K562 (cell line): ENCODE measurements at regions not wholly inside any gene's neighbourhood (a gene's known extent, or its start where the extent isn't known, plus 50 kb on each side); places are given as distances from the start of the nearest gene placed in this dataset.

Experiments used
- ATAC-seq: fragments of 200-7000 bp; cut with Tn5 transposase; 3 replicates; pipeline ENCODE4 v1.9.1; 2020; ENCODE audit warnings: moderate library complexity
- BruUV-seq: library from RNA; stranded (reverse); fragments of 400-500 nt; replicated peaks from 2 replicates; lab custom pipeline; 2021; lab: Mats Ljungman, UMichigan
- CTCF ChIA-PET: fragments of 300-600 bp; formaldehyde crosslinking; extraction: SDS; loops from one replicate; lab custom pipeline; 2021; ENCODE audit warnings: low intra/inter-chr PET ratio; lab: Yijun Ruan, JAX
- POLR2A ChIA-PET: fragments of 300-600, 350-650 bp; sonication (Branson Sonifier 250); formaldehyde crosslinking; extraction: SDS; loops from one replicate; lab custom pipeline; 2021; ENCODE audit warnings: antibody characterized with exemption, inconsistent platforms; lab: Yijun Ruan, JAX
- DNase-seq, 4 experiments: peaks; one replicate each; pipeline versions ENCODE4 v3.0.0 to v3.0.0-alpha.2; 2011 to 2018; ENCODE audit warnings: low spot score in 3 of 4, mixed read lengths in 3 of 4; ENCODE audit errors: extremely low read depth in 1 of 4
- FAIRE-seq: peaks from 2 replicates; lab custom pipeline; 2011; peaks lifted over from hg19 to GRCh38; lab: Jason Lieb, UNC
- H2AFZ ChIP-seq: 2 replicates; pipeline ENCODE4 v1.6.0; 2011; ENCODE audit warnings: low read depth, low read length, control low read depth, inconsistent platforms
- H3K27ac ChIP-seq: fragments of 200-600 bp; 3 replicates; pipeline ENCODE4 v1.8.0; 2011; ENCODE audit warnings: low read depth, mild to moderate bottlenecking, control low read depth, inconsistent platforms, low read length, moderate library complexity, mixed read lengths; ENCODE audit errors: extremely low read depth
- H3K27me3 ChIP-seq, 2 experiments: fragments of 300-600 bp in 1 of 2; 2 replicates in 1 of 2; 3 replicates in 1 of 2; pipeline versions ENCODE4 v1.6.0 to v1.8.0; 2011; ENCODE audit warnings: inconsistent platforms in 2 of 2, low read length in 2 of 2, mild to moderate bottlenecking in 1 of 2, mixed read lengths in 1 of 2, moderate library complexity in 1 of 2; ENCODE audit not compliant: control insufficient read depth in 2 of 2, insufficient read depth in 2 of 2
- H3K36me3 ChIP-seq: fragments of 300-600 bp; 3 replicates; pipeline ENCODE4 v1.8.0; 2011; ENCODE audit warnings: mild to moderate bottlenecking, low read length, inconsistent platforms; ENCODE audit not compliant: control insufficient read depth, insufficient read depth
- H3K4me1 ChIP-seq, 2 experiments: fragments of 200-600 bp in 1 of 2; replicated peaks in 1 of 2; 2 replicates in 1 of 2; 3 replicates in 1 of 2; pipeline versions ENCODE4 v1.5.1 to v1.8.0; 2011; ENCODE audit warnings: inconsistent platforms in 2 of 2, low read length in 2 of 2, mild to moderate bottlenecking in 1 of 2, mixed read lengths in 1 of 2, moderate library complexity in 1 of 2; ENCODE audit not compliant: control insufficient read depth in 2 of 2, insufficient read depth in 2 of 2
- H3K4me2 ChIP-seq: 2 replicates; pipeline ENCODE4 v1.6.1; 2011; ENCODE audit warnings: low read length, control low read depth, inconsistent platforms, mixed read lengths; ENCODE audit not compliant: insufficient read depth
- H3K4me3 ChIP-seq: fragments of 200-600 bp; sonication (generic), shearing (Covaris generic); 2 replicates; pipeline ENCODE4 v1.5.1; 2016; ENCODE audit warnings: control low read depth, inconsistent platforms
- H3K79me2 ChIP-seq: fragments of 200-600 bp; 3 replicates; pipeline ENCODE4 v1.8.0; 2011; ENCODE audit warnings: low read length, inconsistent platforms; ENCODE audit not compliant: control insufficient read depth, insufficient read depth
- H3K9ac ChIP-seq, 2 experiments: 2 replicates each; pipeline versions ENCODE4 v1.6.0 to v1.6.1; 2011; ENCODE audit warnings: low read depth in 2 of 2, low read length in 2 of 2, control low read depth in 1 of 2, inconsistent platforms in 1 of 2, mild to moderate bottlenecking in 1 of 2, mixed read lengths in 1 of 2; ENCODE audit not compliant: insufficient read depth in 1 of 2
- H3K9me1 ChIP-seq: one replicate; pipeline ENCODE4 v1.6.0; 2011; ENCODE audit warnings: inconsistent platforms, mild to moderate bottlenecking, low read length, moderate library complexity; ENCODE audit not compliant: control insufficient read depth, insufficient read depth
- H3K9me3 ChIP-seq: replicated peaks from 2 replicates; pipeline ENCODE4 v1.5.1; 2011; ENCODE audit warnings: low read depth, low read length, inconsistent platforms; ENCODE audit not compliant: control insufficient read depth, insufficient read depth
- H4K20me1 ChIP-seq: replicated peaks from 2 replicates; pipeline ENCODE4 v1.6.1; 2011; ENCODE audit warnings: low read length, inconsistent platforms, mixed read lengths; ENCODE audit not compliant: control insufficient read depth, insufficient read depth
- ADNP ChIP-seq: fragments of 200-800 bp; sonication (Bioruptor generic); IDR thresholded peaks from 2 replicates; pipeline ENCODE4 v1.6.1; 2016; ENCODE audit warnings: missing genetic modification characterization, missing compliant biosample characterization
- KAT7 ChIP-seq: sonication (generic); formaldehyde crosslinking; IDR thresholded peaks from 2 replicates; pipeline ENCODE4 v1.8.0; 2022; ENCODE audit warnings: missing genetic modification reagents, mild to moderate bottlenecking, borderline replicate concordance
- MTA1 ChIP-seq: fragments of 450-650 bp; IDR thresholded peaks from 2 replicates; pipeline ENCODE4 v1.6.1; 2017; ENCODE audit warnings: borderline replicate concordance
- ZFPM2 ChIP-seq: fragments of 250-450 bp; sonication (Bioruptor Pico); IDR thresholded peaks from 2 replicates; pipeline ENCODE4 v1.5.1; 2022; ENCODE audit warnings: mild to moderate bottlenecking
- ZNF696 ChIP-seq: fragments of 250-450 bp; sonication (Bioruptor Pico); conservative IDR thresholded peaks from 2 replicates; pipeline ENCODE4 v1.4.0; 2020; ENCODE audit warnings: mild to moderate bottlenecking, moderate library complexity
- WGBS: fragments of 100-300 bp; shearing (Covaris generic); methylation state at CpG from one replicate; pipeline ENCODE4 v1.1.6; 2016; ENCODE audit warnings: low coverage, mixed read lengths; ENCODE audit not compliant: insufficient coverage; ENCODE audit errors: missing lambda C conversion rate; 5-methylcytosine and 5-hydroxymethylcytosine counted together
- in situ Hi-C: fragments of 300-500 bp; cut with MboI; formaldehyde crosslinking; loops from 4 replicates; pipeline ENCODE4 v1.15.0; 2018; ENCODE audit warnings: inconsistent platforms, mixed read lengths
- intact Hi-C: fragments of 100-400 bp; cut with micrococcal nuclease; formaldehyde crosslinking; loops from 2 replicates; pipeline ENCODE4 v1.14.2; 2022
- TF ChIP-seq, protein P1 (sequence below): sonication (generic); formaldehyde crosslinking; IDR thresholded peaks from 2 replicates; pipeline ENCODE4 v1.8.1; 2023; ENCODE audit warnings: mild to moderate bottlenecking, missing genetic modification reagents

DNA sequence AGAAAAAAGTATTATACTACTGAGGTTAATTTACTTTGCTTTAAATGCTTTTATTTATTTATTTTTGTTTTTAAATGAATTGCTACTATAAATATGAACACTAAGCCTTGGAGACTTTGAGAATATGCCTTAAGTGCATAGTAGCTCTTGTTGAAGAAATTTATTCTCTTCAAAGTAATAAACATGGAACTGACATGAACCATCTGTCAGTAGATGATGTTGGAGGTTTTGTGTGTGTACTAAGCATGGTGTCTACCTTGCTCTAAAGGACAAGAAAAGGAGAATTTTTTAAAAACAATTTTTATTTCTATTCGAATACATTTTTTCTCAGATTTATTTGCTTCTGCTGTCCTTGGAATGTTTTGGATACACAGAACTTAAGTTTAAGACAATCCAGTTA is 81.1 kb upstream of the PDZRN3 start:
- H3K4me1 ChIP-seq: no peaks in the 10 kb centered on the region
- intact Hi-C loops (no loop called here), in situ Hi-C loops (no loop called here)
- FAIRE-seq (no peak), DNase-seq (no peak), ATAC-seq (no peak)
- H3K4me2 ChIP-seq: no peak overlapping the region
- no peak overlapping the region for H3K27ac ChIP-seq
- BruUV-seq: no TSS peak
- H3K27me3 ChIP-seq: no peaks in the 10 kb centered on the region
- no peak overlapping the region for H2AFZ ChIP-seq
- no peaks in the 10 kb centered on the region for H4K20me1 ChIP-seq
- no peaks in the 10 kb centered on the region for H3K79me2 ChIP-seq
- TF ChIP-seq ZNF696 (CRISPR knock-in tag) (no peak), ADNP (tag) (no peak), ZFPM2 (no peak), KAT7 (CRISPR knock-in tag) (no peak), MTA1 (no peak)
- TF ChIP-seq, protein P1, sequence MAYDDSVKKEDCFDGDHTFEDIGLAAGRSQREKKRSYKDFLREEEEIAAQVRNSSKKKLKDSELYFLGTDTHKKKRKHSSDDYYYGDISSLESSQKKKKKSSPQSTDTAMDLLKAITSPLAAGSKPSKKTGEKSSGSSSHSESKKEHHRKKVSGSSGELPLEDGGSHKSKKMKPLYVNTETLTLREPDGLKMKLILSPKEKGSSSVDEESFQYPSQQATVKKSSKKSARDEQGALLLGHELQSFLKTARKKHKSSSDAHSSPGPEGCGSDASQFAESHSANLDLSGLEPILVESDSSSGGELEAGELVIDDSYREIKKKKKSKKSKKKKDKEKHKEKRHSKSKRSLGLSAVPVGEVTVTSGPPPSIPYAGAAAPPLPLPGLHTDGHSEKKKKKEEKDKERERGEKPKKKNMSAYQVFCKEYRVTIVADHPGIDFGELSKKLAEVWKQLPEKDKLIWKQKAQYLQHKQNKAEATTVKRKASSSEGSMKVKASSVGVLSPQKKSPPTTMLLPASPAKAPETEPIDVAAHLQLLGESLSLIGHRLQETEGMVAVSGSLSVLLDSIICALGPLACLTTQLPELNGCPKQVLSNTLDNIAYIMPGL (CRISPR knock-in tag): no peak
- H3K9me3 ChIP-seq: no peaks in the 10 kb centered on the region
- H3K4me3 ChIP-seq: no peak overlapping the region
- no peak overlapping the region for H3K9ac ChIP-seq
- CTCF ChIA-PET: no interaction called here
- POLR2A ChIA-PET: no interaction called here
- no peaks in the 10 kb centered on the region for H3K9me1 ChIP-seq
- 0% methylated on average over 1 of the region's 1 CpG for WGBS
- no peaks in the 10 kb centered on the region for H3K36me3 ChIP-seq
